ENCODE measurements at regions not wholly inside any gene's neighbourhood (a gene's known extent, or its start where the extent isn't known, plus 50 kb on each side); places are given as distances from the start of the nearest gene placed in this dataset.
A peak's percentile ranks its signal among the peaks of the same experiment; 100 is the strongest.

GRCh38 chr4:85084371-85085094, 118.0 kb upstream of the WDFY3 start:
- no peak overlapping the region for H3K4me3 ChIP-seq (ENCODE audit: low read length)
- H3K36me3 ChIP-seq (ENCODE audit: insufficient read depth, low read length) = no peaks in the 10 kb centered on the region
- no peak overlapping the region for H3K4me2 ChIP-seq (ENCODE audit: low read depth, low read length, poor library complexity, severe bottlenecking)
- H3K4me1 ChIP-seq (ENCODE audit: low read length) = no peaks in the 10 kb centered on the region
- H3K79me2 ChIP-seq (ENCODE audit: low read length) = no peaks in the 10 kb centered on the region
- peak; percentile 82 for DNase-seq
- no peak overlapping the region for H3K9ac ChIP-seq (ENCODE audit: low read length)
- H3K27me3 ChIP-seq (ENCODE audit: low read length) = no peaks in the 10 kb centered on the region
- H4K20me1 ChIP-seq (ENCODE audit: insufficient read depth, low read depth, low read length) = no peaks in the 10 kb centered on the region
- no peak overlapping the region for H2AFZ ChIP-seq (ENCODE audit: low read length)
- no peak overlapping the region for H3K27ac ChIP-seq (ENCODE audit: low read length)
- no peaks in the 10 kb centered on the region for H3K9me2 ChIP-seq (replicated peaks; ENCODE audit: insufficient read depth, low read length)
- no peaks in the 10 kb centered on the region for H3K9me3 ChIP-seq (ENCODE audit: low read length)

GRCh38 chr4:85086721-85087120, 120.2 kb upstream of the WDFY3 start:
- no peak overlapping the region for H3K4me2 ChIP-seq (ENCODE audit: low read depth, low read length, poor library complexity, severe bottlenecking)
- H2AFZ ChIP-seq (ENCODE audit: low read length) = no peak overlapping the region
- H3K9me3 ChIP-seq (ENCODE audit: low read length) = no peaks in the 10 kb centered on the region
- H3K9me2 ChIP-seq (replicated peaks; ENCODE audit: insufficient read depth, low read length) = no peaks in the 10 kb centered on the region
- no peaks in the 10 kb centered on the region for H3K79me2 ChIP-seq (ENCODE audit: low read length)
- no peak overlapping the region for H3K27ac ChIP-seq (ENCODE audit: low read length)
- no peak for DNase-seq
- no peaks in the 10 kb centered on the region for H4K20me1 ChIP-seq (ENCODE audit: insufficient read depth, low read depth, low read length)
- no peaks in the 10 kb centered on the region for H3K36me3 ChIP-seq (ENCODE audit: insufficient read depth, low read length)
- H3K9ac ChIP-seq (ENCODE audit: low read length) = no peak overlapping the region
- no peaks in the 10 kb centered on the region for H3K4me1 ChIP-seq (ENCODE audit: low read length)
- no peaks in the 10 kb centered on the region for H3K27me3 ChIP-seq (ENCODE audit: low read length)
- H3K4me3 ChIP-seq (ENCODE audit: low read length) = no peak overlapping the region

- no peaks in the 10 kb centered on the region for H3K36me3 ChIP-seq (ENCODE audit: insufficient read depth, low read length)
- H3K4me2 ChIP-seq (ENCODE audit: low read depth, low read length, poor library complexity, severe bottlenecking) = no peak overlapping the region
- no peaks in the 10 kb centered on the region for H3K79me2 ChIP-seq (ENCODE audit: low read length)
- no peak overlapping the region for H3K9ac ChIP-seq (ENCODE audit: low read length)
- no peak overlapping the region for H3K27ac ChIP-seq (ENCODE audit: low read length)
- H3K27me3 ChIP-seq (ENCODE audit: low read length) = no peaks in the 10 kb centered on the region; the same call in 1 of the 2 replicates
- H2AFZ ChIP-seq (ENCODE audit: low read length) = no peak overlapping the region
- no peaks in the 10 kb centered on the region for H3K9me2 ChIP-seq (replicated peaks; ENCODE audit: insufficient read depth, low read length)
- no peak for DNase-seq
- no peak overlapping the region for H3K4me3 ChIP-seq (ENCODE audit: low read length)
- no peaks in the 10 kb centered on the region for H3K4me1 ChIP-seq (ENCODE audit: low read length)
- H3K9me3 ChIP-seq (ENCODE audit: low read length) = no peaks in the 10 kb centered on the region
- H4K20me1 ChIP-seq (ENCODE audit: insufficient read depth, low read depth, low read length) = no peaks in the 10 kb centered on the region
These were observed 126.0 kb upstream of the WDFY3 start for GRCh38 chr4:85092536-85092935.

DNA sequence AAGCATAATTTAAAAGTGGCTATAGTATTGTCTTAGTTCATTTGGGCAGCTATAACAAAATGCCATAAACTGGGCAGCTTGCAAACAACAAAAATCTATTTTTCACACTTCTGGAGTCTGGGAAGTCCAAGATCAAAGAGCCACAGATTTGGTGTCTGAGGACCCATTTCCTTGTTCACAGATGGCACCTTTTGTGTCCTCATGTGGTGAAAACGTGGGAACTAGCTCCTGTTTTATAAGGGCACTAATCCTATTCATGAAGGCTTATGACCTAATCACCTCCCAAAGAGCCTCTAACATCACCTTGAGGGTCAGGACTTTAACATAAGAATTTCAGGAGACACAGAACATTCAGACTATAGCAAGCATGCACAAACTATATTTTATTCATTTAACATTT, 126.5 kb upstream of the WDFY3 start:
- Histone ChIP-seq H3K4me1 (ENCODE audit: low read length) (no peaks in the 10 kb centered on the region), H3K9me3 (ENCODE audit: low read length) (no peaks in the 10 kb centered on the region), H2AFZ (ENCODE audit: low read length) (no peak overlapping the region), H3K27ac (ENCODE audit: low read length) (no peak overlapping the region), H3K79me2 (ENCODE audit: low read length) (no peaks in the 10 kb centered on the region), H3K9me2 (replicated peaks; ENCODE audit: insufficient read depth, low read length) (no peaks in the 10 kb centered on the region), H3K4me2 (ENCODE audit: low read depth, low read length, poor library complexity, severe bottlenecking) (no peak overlapping the region), H3K9ac (ENCODE audit: low read length) (no peak overlapping the region), H3K27me3 (ENCODE audit: low read length) (no peaks in the 10 kb centered on the region; the same call in 1 of the 2 replicates), H4K20me1 (ENCODE audit: insufficient read depth, low read depth, low read length) (no peaks in the 10 kb centered on the region), H3K36me3 (ENCODE audit: insufficient read depth, low read length) (no peaks in the 10 kb centered on the region), H3K4me3 (ENCODE audit: low read length) (no peak overlapping the region)
- DNase-seq = no peak

- Histone ChIP-seq H3K4me2 (ENCODE audit: low read depth, low read length, poor library complexity, severe bottlenecking) (no peak overlapping the region), H3K79me2 (ENCODE audit: low read length) (no peaks in the 10 kb centered on the region), H3K4me1 (ENCODE audit: low read length) (no peaks in the 10 kb centered on the region), H4K20me1 (ENCODE audit: insufficient read depth, low read depth, low read length) (no peaks in the 10 kb centered on the region), H3K9ac (ENCODE audit: low read length) (no peak overlapping the region), H3K27me3 (ENCODE audit: low read length) (no peaks in the 10 kb centered on the region; the same call in 1 of the 2 replicates), H3K9me2 (replicated peaks; ENCODE audit: insufficient read depth, low read length) (no peaks in the 10 kb centered on the region), H3K4me3 (ENCODE audit: low read length) (no peak overlapping the region), H3K36me3 (ENCODE audit: insufficient read depth, low read length) (no peaks in the 10 kb centered on the region), H3K9me3 (ENCODE audit: low read length) (no peaks in the 10 kb centered on the region), H3K27ac (ENCODE audit: low read length) (no peak overlapping the region), H2AFZ (ENCODE audit: low read length) (no peak overlapping the region)
- DNase-seq = no peak
These were observed 128.2 kb upstream of the WDFY3 start for GRCh38 chr4:85094735-85095134.

DNA sequence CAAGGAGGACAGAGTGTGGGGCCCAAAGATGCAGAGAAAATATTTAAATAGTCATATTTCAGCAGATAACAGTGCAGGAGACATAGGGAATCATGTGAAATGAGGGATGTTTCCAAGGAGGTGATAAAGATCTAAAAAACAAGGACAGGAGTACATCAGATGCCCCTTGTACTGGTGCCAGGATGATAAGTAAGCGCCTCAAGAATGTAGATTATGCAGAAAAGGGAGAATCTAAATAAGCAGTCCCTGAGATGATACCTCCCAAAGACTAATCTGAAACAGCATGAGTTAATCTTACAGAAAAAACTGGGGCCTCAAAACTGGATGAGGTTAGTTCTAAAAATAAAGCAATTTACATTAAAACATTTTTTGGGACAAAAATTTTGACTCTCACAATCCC, 136.1 kb upstream of the WDFY3 start:
- Histone ChIP-seq H3K4me1 (ENCODE audit: low read length) (peaks cover 7% of the 10 kb centered on the region), H3K9me3 (ENCODE audit: low read length) (no peaks in the 10 kb centered on the region), H4K20me1 (ENCODE audit: insufficient read depth, low read depth, low read length) (no peaks in the 10 kb centered on the region), H3K9me2 (replicated peaks; ENCODE audit: insufficient read depth, low read length) (no peaks in the 10 kb centered on the region), H3K27ac (ENCODE audit: low read length) (no peak overlapping the region), H2AFZ (ENCODE audit: low read length) (no peak overlapping the region), H3K79me2 (ENCODE audit: low read length) (no peaks in the 10 kb centered on the region), H3K9ac (ENCODE audit: low read length) (no peak overlapping the region), H3K36me3 (ENCODE audit: insufficient read depth, low read length) (no peaks in the 10 kb centered on the region), H3K4me2 (ENCODE audit: low read depth, low read length, poor library complexity, severe bottlenecking) (no peak overlapping the region), H3K27me3 (ENCODE audit: low read length) (no peaks in the 10 kb centered on the region; the same call in 1 of the 2 replicates), H3K4me3 (ENCODE audit: low read length) (no peak overlapping the region)
- no peak for DNase-seq

- Histone ChIP-seq H3K36me3 (ENCODE audit: insufficient read depth, low read length) (no peaks in the 10 kb centered on the region), H3K79me2 (ENCODE audit: low read length) (no peaks in the 10 kb centered on the region), H3K9ac (ENCODE audit: low read length) (no peak overlapping the region), H3K27ac (ENCODE audit: low read length) (no peak overlapping the region), H3K4me2 (ENCODE audit: low read depth, low read length, poor library complexity, severe bottlenecking) (no peak overlapping the region), H2AFZ (ENCODE audit: low read length) (no peak overlapping the region), H3K9me2 (replicated peaks; ENCODE audit: insufficient read depth, low read length) (no peaks in the 10 kb centered on the region), H3K4me1 (ENCODE audit: low read length) (peaks cover 7% of the 10 kb centered on the region), H4K20me1 (ENCODE audit: insufficient read depth, low read depth, low read length) (no peaks in the 10 kb centered on the region), H3K27me3 (ENCODE audit: low read length) (no peaks in the 10 kb centered on the region; the same call in 1 of the 2 replicates), H3K9me3 (ENCODE audit: low read length) (no peaks in the 10 kb centered on the region), H3K4me3 (ENCODE audit: low read length) (no peak overlapping the region)
- peak; percentile 41 for DNase-seq
These were observed 139.7 kb upstream of the WDFY3 start for GRCh38 chr4:85106166-85106565.

DNA sequence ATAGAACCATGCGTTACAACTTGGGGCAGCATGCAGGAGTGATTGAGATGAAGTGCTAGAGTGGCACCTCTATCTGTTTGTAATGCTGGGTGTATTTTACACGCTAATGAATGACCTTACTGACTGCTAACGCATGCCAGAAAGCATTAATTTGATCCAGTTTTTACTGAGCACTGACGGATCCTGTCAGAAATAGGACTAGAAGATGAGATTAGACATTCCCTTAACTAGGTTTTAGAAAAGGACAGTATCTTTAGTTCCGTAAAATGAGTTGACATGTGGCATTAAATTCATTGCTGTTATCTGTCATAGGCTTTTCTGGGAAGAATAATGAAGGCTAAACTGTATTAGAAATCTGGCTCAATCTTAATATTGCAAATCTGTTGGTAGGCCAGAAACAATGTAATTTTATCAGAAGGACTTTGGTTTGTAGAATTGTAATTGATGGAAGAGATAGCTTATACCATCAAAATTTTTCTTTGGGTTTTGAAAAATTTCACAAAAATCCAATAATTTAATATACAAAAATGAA, 140.4 kb upstream of the WDFY3 start:
- no peak for DNase-seq
- no peak overlapping the region for H2AFZ ChIP-seq (ENCODE audit: low read length)
- H3K36me3 ChIP-seq (ENCODE audit: insufficient read depth, low read length) = no peaks in the 10 kb centered on the region
- H3K4me1 ChIP-seq (ENCODE audit: low read length) = peaks cover 7% of the 10 kb centered on the region
- no peak overlapping the region for H3K4me2 ChIP-seq (ENCODE audit: low read depth, low read length, poor library complexity, severe bottlenecking)
- H3K9ac ChIP-seq (ENCODE audit: low read length) = no peak overlapping the region
- no peaks in the 10 kb centered on the region for H3K9me3 ChIP-seq (ENCODE audit: low read length)
- no peaks in the 10 kb centered on the region for H3K9me2 ChIP-seq (replicated peaks; ENCODE audit: insufficient read depth, low read length)
- no peak overlapping the region for H3K4me3 ChIP-seq (ENCODE audit: low read length)
- H3K79me2 ChIP-seq (ENCODE audit: low read length) = no peaks in the 10 kb centered on the region
- H3K27ac ChIP-seq (ENCODE audit: low read length) = no peak overlapping the region
- no peaks in the 10 kb centered on the region; the same call in 1 of the 2 replicates for H3K27me3 ChIP-seq (ENCODE audit: low read length)
- H4K20me1 ChIP-seq (ENCODE audit: insufficient read depth, low read depth, low read length) = no peaks in the 10 kb centered on the region

Data from Karpas-422 (cell line).